Fibroblast of skin of right biceps (primary cell): ENCODE measurements at regions not wholly inside any gene's neighbourhood (a gene's known extent, or its start where the extent isn't known, plus 50 kb on each side); places are given as distances from the start of the nearest gene placed in this dataset.
"Not testable (repeated sequence)": the region's sequence is repeated elsewhere in the genome, so short reads cannot be mapped to it uniquely, and the experiment has no call there.

Source experiments
- DNase-seq: peaks from one replicate; pipeline ENCODE4 v3.0.0-alpha.2; 2013

GRCh38 chr6:148602136-148602535 is 144.7 kb upstream of the UST start:
- DNase-seq = no peak

GRCh38 chr6:148608199-148608951 is 138.5 kb upstream of the UST start:
- DNase-seq = no peak

- peak; percentile 46 for DNase-seq
Observed at GRCh38 chr6:148611213-148611612, 135.6 kb upstream of the UST start.

GRCh38 chr6:148612043-148612442 is 134.8 kb upstream of the UST start:
- no peak for DNase-seq

- no peak for DNase-seq
Observed at GRCh38 chr6:148614602-148615001, 132.2 kb upstream of the UST start.

GRCh38 chr6:148616841-148617240 is 130.0 kb upstream of the UST start:
- no peak for DNase-seq

- peak; percentile 18 for DNase-seq
Observed at GRCh38 chr6:148617530-148617929, 129.3 kb upstream of the UST start.

- DNase-seq = no peak
Observed at GRCh38 chr6:148619891-148620290, 126.9 kb upstream of the UST start.

GRCh38 chr6:148620579-148621298 is 126.1 kb upstream of the UST start:
- no peak for DNase-seq

- DNase-seq = no peak
Observed at GRCh38 chr6:148625609-148626008, 121.2 kb upstream of the UST start.

GRCh38 chr6:148628251-148628650 is 118.6 kb upstream of the UST start:
- no peak for DNase-seq

- DNase-seq = peak; percentile 53
Observed at GRCh38 chr6:148629181-148629580, 117.6 kb upstream of the UST start.

- no peak for DNase-seq
Observed at GRCh38 chr6:148629592-148630465, 117.0 kb upstream of the UST start.

GRCh38 chr6:148635070-148635743 is 111.6 kb upstream of the UST start:
- no peak for DNase-seq

- DNase-seq = not testable (repeated sequence)
Observed at GRCh38 chr6:148641836-148642235, 105.0 kb upstream of the UST start.

GRCh38 chr6:148643208-148643607 is 103.6 kb upstream of the UST start:
- not testable (repeated sequence) for DNase-seq

- DNase-seq = not testable (repeated sequence)
Observed at GRCh38 chr6:148645049-148645448, 101.8 kb upstream of the UST start.

- DNase-seq = no peak
Observed at GRCh38 chr6:148648754-148649453, 97.9 kb upstream of the UST start.

GRCh38 chr6:148649454-148649963 is 97.3 kb upstream of the UST start:
- DNase-seq = no peak

GRCh38 chr6:148650941-148651505 is 95.8 kb upstream of the UST start:
- no peak for DNase-seq

- no peak for DNase-seq
Observed at GRCh38 chr6:148652205-148652604, 94.6 kb upstream of the UST start.
